ENCODE measurements at regions not wholly inside any gene's neighbourhood (a gene's known extent, or its start where the extent isn't known, plus 50 kb on each side); places are given as distances from the start of the nearest gene placed in this dataset.

- no peak for DNase-seq
Measured at GRCh38 chr22:47784991-47785390, 1022.5 kb downstream of the TBC1D22A start.

DNA sequence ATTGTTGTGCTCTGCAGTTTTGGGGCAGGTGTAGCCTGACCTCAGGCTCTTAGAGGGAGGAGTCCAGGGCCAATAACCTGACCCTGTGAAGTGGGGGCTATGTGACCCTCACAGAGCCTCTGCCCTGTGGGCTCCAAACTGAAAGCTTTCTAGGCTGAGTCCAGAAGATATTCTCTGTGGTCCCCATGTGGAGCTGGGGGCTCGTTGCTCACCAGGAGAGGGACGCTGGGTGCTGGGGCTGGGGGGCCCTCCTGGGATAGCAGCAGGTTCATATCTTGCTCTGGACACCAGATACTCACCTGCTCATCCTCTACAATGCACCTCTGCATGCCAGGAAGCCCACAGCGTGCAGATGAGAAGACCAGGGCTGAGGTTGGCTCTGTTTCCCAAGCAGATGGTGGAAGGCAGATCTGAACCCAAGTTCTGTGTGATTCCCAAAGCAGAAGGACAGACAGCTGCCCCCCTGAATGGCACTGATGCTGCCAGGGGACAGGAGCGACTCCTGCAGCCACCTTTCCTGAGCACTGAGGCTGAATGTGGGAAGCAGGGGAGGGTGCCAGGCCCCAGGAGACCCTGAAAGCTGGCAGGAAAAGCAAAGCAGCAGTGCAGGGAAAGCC, 1022.0 kb downstream of the TBC1D22A start:
- no peak for DNase-seq

GRCh38 chr22:47783433-47784366, 1021.2 kb downstream of the TBC1D22A start:
- no peak for DNase-seq

DNA sequence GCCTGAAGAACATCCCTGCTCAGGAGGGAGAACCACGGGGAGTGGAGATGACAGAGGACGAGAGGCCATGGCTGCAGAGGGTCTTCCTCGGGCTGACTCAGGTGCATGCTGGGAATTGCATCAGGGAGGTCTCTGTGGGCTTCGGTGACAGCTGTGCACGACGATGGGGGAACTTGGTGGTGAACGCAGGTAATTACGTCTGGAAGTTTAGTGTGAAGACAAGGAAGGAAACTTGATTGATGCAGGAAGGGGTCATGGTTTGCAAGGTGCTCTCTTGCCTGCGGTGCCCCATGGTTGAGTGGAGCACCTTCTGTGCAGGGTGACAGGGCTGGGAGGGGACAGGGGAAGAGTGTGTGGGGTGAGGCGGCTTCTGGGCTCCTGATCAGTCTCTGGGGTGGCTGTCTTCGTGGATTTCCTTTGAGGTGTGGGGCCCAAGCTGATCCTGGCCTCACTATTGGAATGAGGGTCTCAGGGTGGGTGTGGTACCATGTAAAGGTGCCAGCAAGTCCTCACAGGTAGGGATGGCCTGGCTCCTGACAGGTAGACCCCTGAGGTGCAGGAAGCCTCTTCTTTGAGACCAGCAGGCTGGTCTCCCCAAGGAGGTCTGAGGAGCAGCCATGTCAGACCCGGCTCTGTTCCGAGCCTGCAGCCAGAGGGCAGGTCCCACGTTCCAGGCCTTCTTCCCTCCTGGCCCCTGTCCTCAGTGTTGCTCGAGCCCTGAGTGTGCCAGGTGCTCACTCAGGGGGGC, 1020.1 kb downstream of the TBC1D22A start:
- DNase-seq = no peak

GRCh38 chr22:47781427-47782111, 1019.1 kb downstream of the TBC1D22A start:
- no peak for DNase-seq

GRCh38 chr22:47781024-47781423, 1018.6 kb downstream of the TBC1D22A start:
- no peak for DNase-seq

GRCh38 chr22:47780281-47780875, 1017.9 kb downstream of the TBC1D22A start:
- DNase-seq = no peak

GRCh38 chr22:47779474-47779873, 1017.0 kb downstream of the TBC1D22A start:
- DNase-seq = no peak

DNA sequence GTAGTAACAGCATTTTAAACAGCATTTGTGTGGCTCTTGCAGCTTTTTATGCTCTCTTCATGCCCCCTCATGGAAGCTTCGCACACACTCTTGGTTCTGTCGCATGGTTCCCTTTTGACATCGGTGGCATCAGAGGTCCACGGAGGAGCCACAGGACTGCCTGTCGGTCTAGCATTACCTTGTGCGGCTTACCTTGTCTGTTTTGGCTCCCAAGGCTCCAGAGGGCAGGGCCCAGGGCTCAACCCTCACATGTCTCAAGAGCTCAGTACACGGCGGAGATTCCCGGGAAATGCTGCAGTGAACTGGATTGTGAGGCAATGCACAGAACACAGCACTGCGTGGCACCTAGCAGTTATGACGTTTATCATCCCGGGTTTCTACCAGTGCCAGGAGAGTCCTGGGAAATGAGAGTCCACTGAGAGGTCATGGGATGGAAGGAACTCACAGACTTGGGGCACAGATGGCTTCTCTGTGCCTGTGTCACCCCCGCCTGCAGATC, 1015.8 kb downstream of the TBC1D22A start:
- DNase-seq = no peak

GRCh38 chr22:47777426-47777825, 1015.0 kb downstream of the TBC1D22A start:
- DNase-seq = no peak

DNA sequence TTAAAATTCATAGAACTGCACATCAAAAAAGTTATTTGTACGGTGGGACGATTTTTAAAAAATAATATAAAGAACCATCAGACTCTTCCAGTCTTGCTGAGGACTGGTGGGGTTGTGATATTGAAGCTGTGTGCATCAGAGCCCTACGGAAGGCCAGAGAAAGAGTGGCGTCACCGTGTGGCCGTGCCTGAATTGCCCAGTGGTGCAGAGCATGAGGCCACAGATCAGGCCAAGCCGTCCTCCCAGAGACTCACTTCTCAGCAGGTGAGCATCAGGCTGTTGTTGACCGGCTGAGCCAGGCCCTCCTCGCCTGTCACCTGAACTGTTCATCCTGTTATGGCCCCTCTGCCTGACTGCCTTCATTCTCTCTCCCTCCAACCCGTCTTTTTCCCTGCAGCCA, 1013.9 kb downstream of the TBC1D22A start:
- DNase-seq = no peak

DNA sequence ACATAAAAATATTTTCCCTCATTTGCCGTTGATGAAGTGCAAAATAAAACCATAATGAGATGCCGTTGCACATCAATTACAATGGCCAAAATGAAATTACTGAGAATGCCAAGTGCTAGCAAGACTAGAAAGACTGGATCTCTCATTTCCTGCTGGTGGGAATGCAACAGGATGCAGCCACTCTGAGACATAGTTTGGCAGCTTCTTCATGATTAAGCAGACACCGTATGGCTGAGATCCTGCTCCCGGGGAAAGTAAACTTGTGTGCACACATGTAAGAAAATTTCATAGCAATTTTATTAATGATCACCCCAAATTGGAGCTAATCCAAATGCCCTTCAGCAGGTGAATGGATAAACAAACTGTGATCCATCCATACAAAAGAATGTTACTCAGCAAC, 1013.2 kb downstream of the TBC1D22A start:
- no peak for DNase-seq

- DNase-seq = no peak
Measured at GRCh38 chr22:47775191-47775590, 1012.7 kb downstream of the TBC1D22A start.

- no peak for DNase-seq
Measured at GRCh38 chr22:47773635-47774034, 1011.2 kb downstream of the TBC1D22A start.

DNA sequence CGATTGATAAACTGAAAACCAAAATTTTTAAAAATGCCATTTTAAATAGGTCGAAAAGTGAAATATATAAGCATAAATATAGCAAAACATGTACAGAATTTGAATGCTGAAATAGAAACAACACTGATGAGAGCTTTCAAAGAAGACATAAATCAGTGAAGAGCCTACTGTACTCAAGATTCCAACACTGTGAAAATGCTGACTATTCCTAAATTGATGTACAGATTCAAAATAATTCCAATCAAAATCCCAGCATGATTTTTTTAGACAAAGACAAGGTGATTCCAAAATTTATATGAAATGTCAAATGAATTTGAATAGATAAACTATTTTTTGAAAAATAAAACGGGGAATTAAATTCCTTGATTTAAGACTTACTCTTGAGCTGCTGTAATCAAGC, 1010.4 kb downstream of the TBC1D22A start:
- no peak for DNase-seq

DNA sequence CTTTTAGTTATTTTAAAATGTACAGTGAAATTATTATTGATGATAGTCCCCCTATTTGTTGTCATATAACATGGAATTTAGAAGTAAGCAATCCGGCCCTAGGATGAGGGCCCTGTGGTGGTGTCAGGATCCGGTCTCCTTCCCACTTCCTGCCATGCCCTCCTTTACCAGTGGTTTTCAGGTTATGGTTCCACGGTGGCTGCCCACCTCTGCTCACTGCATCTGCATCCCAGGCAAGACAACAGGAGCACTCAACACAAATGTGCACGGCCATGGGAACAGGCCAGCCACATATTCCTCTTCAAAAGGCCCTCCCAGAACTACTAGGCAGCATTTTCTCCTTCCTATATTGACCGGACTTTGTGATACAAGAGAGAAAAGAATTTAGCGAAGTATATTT, 1007.2 kb downstream of the TBC1D22A start:
- DNase-seq = no peak

DNA sequence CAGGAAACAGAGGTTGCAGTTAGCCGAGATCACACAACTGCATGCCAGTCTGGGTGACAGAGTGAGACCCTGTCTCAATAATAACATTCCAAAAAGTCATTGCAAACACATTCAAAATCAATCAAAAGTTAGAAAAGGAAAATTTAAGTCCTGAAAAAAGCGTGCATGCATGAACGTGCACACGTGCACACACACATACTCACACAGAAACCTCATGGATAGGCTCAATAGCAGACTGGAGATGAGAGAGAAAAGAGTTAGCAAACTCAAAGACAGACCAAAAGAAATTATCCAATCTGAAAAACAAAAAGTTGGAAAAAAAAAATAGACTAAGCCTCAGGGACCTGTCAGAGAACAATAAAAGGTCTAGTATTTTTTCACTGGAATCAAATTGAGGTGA, 1005.6 kb downstream of the TBC1D22A start:
- DNase-seq = no peak

- no peak for DNase-seq
Measured at GRCh38 chr22:47767403-47767802, 1005.0 kb downstream of the TBC1D22A start.

DNA sequence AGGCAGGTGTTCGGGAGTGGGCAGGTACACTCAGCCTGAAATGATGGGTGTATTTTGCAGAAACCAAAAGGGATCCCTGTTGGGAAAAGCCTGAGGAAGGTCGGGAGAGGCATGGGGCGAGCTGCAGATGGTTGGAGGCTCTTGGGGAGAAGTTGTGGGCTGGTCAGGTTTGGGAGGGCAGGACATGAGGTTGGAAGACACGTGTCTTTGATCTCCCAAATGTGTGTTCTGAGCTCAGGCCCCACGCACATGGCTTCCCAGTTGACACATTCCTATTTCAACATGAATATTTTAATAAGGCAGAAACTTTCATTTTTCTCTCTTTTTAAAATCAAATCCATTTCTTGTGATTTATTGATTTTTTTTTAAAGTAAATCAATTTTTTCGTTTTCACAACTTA, 1003.3 kb downstream of the TBC1D22A start:
- no peak for DNase-seq

- no peak for DNase-seq
Measured at GRCh38 chr22:47762141-47762540, 999.7 kb downstream of the TBC1D22A start.

DNA sequence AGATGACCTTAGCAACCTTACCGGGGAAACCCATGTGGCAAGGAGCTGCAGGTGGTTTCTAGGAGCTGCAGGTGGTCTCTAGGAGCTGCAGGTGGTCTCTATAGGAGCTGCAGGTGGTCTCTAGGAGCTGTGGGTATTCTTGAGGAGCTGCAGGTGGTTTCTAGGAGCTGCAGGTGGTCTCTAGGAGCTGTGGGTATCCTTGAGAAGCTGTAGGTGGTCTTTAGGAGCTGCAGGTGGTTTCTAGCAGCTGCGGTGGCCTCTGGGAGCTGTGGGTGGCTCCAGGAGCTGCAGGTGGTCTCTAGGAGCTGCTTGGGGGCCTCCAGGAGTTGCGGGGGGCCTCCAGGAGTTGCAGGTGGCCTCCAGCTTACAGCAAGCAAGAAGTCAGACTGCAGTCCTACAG, 997.5 kb downstream of the TBC1D22A start:
- DNase-seq = no peak

DNA sequence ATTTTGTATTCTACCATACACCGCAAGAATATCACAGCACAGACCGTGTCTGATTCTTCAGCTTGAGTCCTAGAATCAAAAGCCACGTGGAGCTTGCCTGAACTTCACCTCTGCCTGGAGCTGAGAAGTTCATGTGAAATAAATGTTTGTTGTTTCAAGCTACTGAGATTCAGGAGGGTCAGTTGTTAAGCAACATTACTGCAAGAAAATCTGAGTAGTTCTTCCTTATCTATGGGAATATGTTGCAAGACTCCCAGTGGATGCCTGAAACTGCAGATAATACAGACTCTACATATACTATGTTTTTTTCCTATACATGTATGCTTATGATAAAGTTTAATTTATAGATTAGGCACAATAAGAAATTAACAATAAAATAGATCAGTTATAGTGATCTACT, 995.3 kb downstream of the TBC1D22A start:
- DNase-seq = no peak

Measured in stimulated activated CD4-positive, alpha-beta T cell treated with anti-CD3 and anti-CD28 coated beads, Interleukin-12 subunit alpha, Interleukin-12 subunit beta, amount 100 ng/mL, for 4 hours (primary cell).